PFSK-1 (cell line): ENCODE measurements at regions not wholly inside any gene's neighbourhood (a gene's known extent, or its start where the extent isn't known, plus 50 kb on each side); places are given as distances from the start of the nearest gene placed in this dataset.

ENCODE experiments used
- FOXP2 ChIP-seq: optimal IDR thresholded peaks from 2 replicates; pipeline ENCODE3; 2011; ENCODE audit warnings: borderline replicate concordance, control low read depth, inconsistent platforms; ENCODE audit not compliant: insufficient read depth; ENCODE audit errors: extremely low read length, extremely low read depth
- POLR2AphosphoS5 ChIP-seq: IDR thresholded peaks from 2 replicates; pipeline ENCODE4 v1.6.1; 2012; ENCODE audit warnings: low read depth, mild to moderate bottlenecking, control low read depth, low read length, moderate library complexity
- REST ChIP-seq, 2 experiments: IDR thresholded peaks; 2 replicates each; pipeline versions ENCODE4 v1.6.1 to v1.8.0; 2011 to 2012; ENCODE audit warnings: low read depth in 2 of 2, low read length in 2 of 2, control low read depth in 1 of 2, inconsistent platforms in 1 of 2, mild to moderate bottlenecking in 1 of 2, moderate library complexity in 1 of 2; ENCODE audit not compliant: insufficient read depth in 1 of 2
- SIN3A ChIP-seq: IDR thresholded peaks from 2 replicates; pipeline ENCODE4 v1.6.1; 2012; ENCODE audit warnings: mild to moderate bottlenecking, low read length, moderate library complexity, borderline replicate concordance; ENCODE audit not compliant: insufficient read depth
- TAF1 ChIP-seq: IDR thresholded peaks from 2 replicates; pipeline ENCODE4 v1.6.1; 2012; ENCODE audit warnings: low read length, control low read depth, borderline replicate concordance; ENCODE audit not compliant: insufficient read depth

GRCh38 chr10:106242301-106242700, 922.2 kb downstream of the SORCS1 start:
- no peak for TF ChIP-seq POLR2AphosphoS5

- TF ChIP-seq POLR2AphosphoS5 (no peak), SIN3A (no peak), REST (IDR thresholded peaks at IDR 0.05; ENCODE audit: insufficient read depth in 1 of 2, low read depth in 2 of 2, low read length in 2 of 2) (no peak), FOXP2 (no peak), TAF1 (no peak)
These were observed 937.7 kb downstream of the SORCS1 start for GRCh38 chr10:106226828-106227227.

GRCh38 chr10:106226142-106226541, 938.4 kb downstream of the SORCS1 start:
- TF ChIP-seq TAF1 (no peak), FOXP2 (no peak), SIN3A (no peak), POLR2AphosphoS5 (no peak), REST (IDR thresholded peaks at IDR 0.05; ENCODE audit: insufficient read depth in 1 of 2, low read depth in 2 of 2, low read length in 2 of 2) (no peak)

GRCh38 chr10:106224676-106225075, 939.8 kb downstream of the SORCS1 start:
- TF ChIP-seq POLR2AphosphoS5 (no peak), REST (IDR thresholded peaks at IDR 0.05; ENCODE audit: insufficient read depth in 1 of 2, low read depth in 2 of 2, low read length in 2 of 2) (no peak), FOXP2 (no peak), SIN3A (no peak), TAF1 (no peak)

GRCh38 chr10:106217627-106218026, 946.9 kb downstream of the SORCS1 start:
- TF ChIP-seq SIN3A (no peak), REST (IDR thresholded peaks at IDR 0.05; ENCODE audit: insufficient read depth in 1 of 2, low read depth in 2 of 2, low read length in 2 of 2) (no peak)

- TF ChIP-seq REST (IDR thresholded peaks at IDR 0.05; ENCODE audit: insufficient read depth in 1 of 2, low read depth in 2 of 2, low read length in 2 of 2) (no peak), SIN3A (no peak), FOXP2 (no peak), TAF1 (no peak)
These were observed 948.4 kb downstream of the SORCS1 start for GRCh38 chr10:106216085-106216484.
